GM12891 (cell line): ENCODE measurements at regions not wholly inside any gene's neighbourhood (a gene's known extent, or its start where the extent isn't known, plus 50 kb on each side); places are given as distances from the start of the nearest gene placed in this dataset.

Experiments used
- DNase-seq: peaks from one replicate; pipeline ENCODE4 v3.0.0; 2011; ENCODE audit warnings: low spot score; ENCODE audit not compliant: insufficient read length
- FAIRE-seq: peaks from 2 replicates; lab custom pipeline; 2011; peaks lifted over from hg19 to GRCh38; lab: Jason Lieb, UNC
- PAX5 ChIP-seq: IDR thresholded peaks from 2 replicates; pipeline ENCODE4 v1.6.1; 2011; ENCODE audit warnings: low read length, moderate library complexity, mild to moderate bottlenecking; ENCODE audit not compliant: insufficient read depth, severe bottlenecking
- POLR2A ChIP-seq: IDR thresholded peaks from 2 replicates; pipeline ENCODE4 v1.6.1; 2011; ENCODE audit warnings: low read depth, low read length, control low read depth
- POLR2AphosphoS5 ChIP-seq: IDR thresholded peaks from 2 replicates; pipeline ENCODE4 v1.6.1; 2011; ENCODE audit warnings: low read depth, low read length, control low read depth
- POU2F2 ChIP-seq: IDR thresholded peaks from 2 replicates; pipeline ENCODE4 v1.6.1; 2011; ENCODE audit warnings: low read depth, mild to moderate bottlenecking, control low read depth, low read length, moderate library complexity
- SPI1 ChIP-seq: IDR thresholded peaks from 2 replicates; pipeline ENCODE4 v1.6.1; 2011; ENCODE audit warnings: low read depth, low read length, control low read depth
- TAF1 ChIP-seq: IDR thresholded peaks from 2 replicates; pipeline ENCODE4 v1.6.1; 2011; ENCODE audit warnings: low read depth, low read length, control low read depth

- FAIRE-seq (no peak), DNase-seq (no peak)
- TF ChIP-seq TAF1 (no peak), POU2F2 (no peak), POLR2AphosphoS5 (no peak), PAX5 (no peak), SPI1 (no peak), POLR2A (no peak)
Measured at GRCh38 chrX:9163214-9163709, 129.3 kb upstream of the FAM9B start.

DNA sequence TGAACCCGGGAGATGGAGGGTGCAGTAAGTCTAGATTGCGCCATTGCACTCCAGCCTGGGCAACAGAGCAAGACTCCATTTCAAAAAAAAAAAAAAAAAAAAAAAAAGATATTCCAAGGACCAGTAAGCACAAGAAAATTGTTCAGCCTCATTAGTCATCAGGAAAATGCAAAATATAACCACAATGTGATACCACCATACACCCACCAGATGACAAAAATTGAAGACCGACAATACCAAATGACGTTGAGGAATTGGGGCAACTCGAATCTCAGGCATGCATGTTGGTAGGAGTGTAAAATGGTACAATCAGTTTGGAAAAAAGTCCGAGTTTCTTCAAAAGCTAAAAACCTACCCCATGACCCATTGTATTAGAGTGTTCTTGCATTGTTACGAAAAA is 130.2 kb upstream of the FAM9B start:
- FAIRE-seq, result no peak
- TF ChIP-seq POLR2A (no peak), TAF1 (no peak), PAX5 (no peak), SPI1 (no peak), POU2F2 (no peak), POLR2AphosphoS5 (no peak)
- DNase-seq, result no peak

DNA sequence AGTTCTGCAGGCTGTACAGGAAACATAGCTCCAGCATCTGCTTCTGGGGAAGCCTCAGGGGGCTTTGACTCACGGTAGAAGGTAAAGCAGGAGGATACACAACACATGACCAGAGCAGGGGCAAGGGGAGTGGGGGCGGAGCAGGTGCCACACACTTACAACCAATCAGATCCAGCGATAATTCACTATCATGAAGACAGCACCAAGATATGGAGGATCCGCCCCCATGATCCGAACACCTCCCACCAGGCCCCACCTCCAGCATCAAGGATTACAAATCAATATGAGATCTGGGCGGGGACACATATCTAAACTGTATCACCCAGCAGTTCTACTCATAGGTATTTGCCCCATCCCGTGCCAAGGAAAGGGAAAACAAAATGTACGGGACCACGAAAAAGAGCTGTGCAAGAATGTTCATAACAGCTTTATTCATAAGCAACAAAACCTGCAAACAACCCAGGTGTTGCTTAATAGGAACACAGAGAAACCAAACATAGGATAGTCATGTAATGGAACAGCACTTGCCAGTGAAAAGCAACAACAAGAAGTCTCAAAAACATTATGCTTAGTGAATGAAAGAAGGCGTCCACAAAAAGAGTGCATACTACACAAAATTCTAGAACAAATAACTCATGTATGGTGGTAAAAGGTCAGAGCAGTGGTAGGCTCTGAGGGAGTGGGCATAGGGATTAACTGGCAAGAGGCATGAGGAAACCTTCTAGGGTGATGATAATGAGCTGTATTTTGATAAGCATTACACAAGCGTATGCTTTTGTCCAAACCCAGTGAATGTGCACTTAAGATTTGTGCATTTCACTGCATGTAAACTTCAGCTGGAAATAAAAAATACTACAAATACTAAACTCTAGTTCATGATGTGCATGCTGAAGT is 130.9 kb upstream of the FAM9B start:
- FAIRE-seq (no peak), DNase-seq (no peak)

DNA sequence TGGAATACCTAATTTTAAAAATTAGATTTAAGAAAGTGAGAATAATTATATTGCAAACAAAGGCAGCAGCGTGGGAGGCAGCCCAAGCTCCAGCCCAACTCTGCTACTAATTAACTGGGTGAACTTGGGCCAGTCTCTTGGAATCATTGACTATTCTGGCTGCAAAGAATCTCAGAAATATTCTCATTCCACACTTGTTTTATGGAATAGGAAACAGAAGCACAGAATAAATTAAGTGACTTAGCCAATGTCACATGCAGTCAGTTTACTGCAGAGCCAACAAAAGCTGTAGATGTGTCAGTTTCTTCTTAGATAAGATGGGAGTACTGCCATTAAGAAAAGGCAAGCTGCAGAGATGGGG is 132.6 kb upstream of the FAM9B start:
- FAIRE-seq (no peak), DNase-seq (no peak)
- TF ChIP-seq TAF1 (no peak), SPI1 (no peak), PAX5 (no peak), POLR2AphosphoS5 (no peak), POU2F2 (no peak), POLR2A (no peak)

More for the DNA sequence above, 130.9 kb upstream of the FAM9B start:
- TF ChIP-seq POLR2AphosphoS5 (no peak), TAF1 (no peak), POLR2A (no peak), SPI1 (no peak), POU2F2 (no peak), PAX5 (no peak)

DNA sequence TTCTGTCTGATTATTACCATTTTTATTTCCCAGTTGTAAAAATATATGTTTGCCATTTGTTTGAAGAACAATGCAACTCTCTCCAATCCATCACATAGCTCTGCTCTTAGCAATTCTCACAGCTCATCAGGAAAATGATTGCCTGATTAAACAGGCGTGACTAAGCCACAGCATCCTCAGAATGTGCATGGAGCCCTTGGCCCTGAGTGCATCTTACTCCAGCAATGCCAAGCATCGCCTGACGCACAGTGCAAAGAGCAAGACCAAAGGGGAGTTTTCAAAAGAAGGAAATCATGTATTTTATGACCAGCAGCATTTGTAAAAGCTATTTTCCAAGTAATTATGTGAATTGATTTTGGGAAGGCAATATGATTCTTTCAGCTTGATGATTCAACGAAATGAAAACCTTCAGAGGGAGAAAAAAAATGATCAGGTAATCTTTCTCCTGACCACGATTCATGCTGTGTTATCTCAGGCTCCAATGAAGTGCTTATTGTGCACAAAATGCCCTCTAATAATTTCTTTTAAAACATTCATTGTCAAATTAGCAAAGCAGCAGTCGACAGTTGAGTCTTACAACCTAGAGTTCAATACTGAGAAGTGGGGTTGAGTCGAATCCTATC is 138.0 kb upstream of the FAM9B start:
- TF ChIP-seq POLR2A, result no peak
- TF ChIP-seq TAF1, result no peak
- TF ChIP-seq PAX5, result no peak
- TF ChIP-seq POLR2AphosphoS5, result no peak
- no peak for TF ChIP-seq POU2F2
- TF ChIP-seq SPI1, result no peak
- FAIRE-seq (no peak), DNase-seq (no peak)

- DNase-seq (no peak), FAIRE-seq (no peak)
- TF ChIP-seq POLR2AphosphoS5, result no peak
Measured at GRCh38 chrX:9172464-9172850, 138.5 kb upstream of the FAM9B start.

DNA sequence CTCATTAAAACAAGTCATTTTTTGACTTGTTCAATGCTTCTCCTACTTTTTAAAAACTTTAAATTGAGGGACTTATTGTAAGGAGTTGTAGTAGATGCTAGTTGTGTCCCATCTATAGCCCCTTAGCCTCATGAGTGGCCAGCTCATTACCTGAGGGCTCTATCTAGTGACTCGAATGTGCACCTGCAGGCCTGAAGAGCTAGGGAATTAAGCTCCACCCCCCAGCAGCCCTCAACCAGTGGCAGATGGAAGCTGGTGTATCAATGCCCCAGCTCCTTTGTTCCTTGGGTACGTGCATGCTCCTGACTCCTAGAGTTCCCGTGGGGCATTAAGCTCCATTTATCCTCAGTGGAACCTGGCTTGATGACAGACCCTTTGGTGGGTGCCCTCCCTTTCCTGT is 146.7 kb upstream of the FAM9B start:
- no peak for DNase-seq
- no peak for FAIRE-seq
- TF ChIP-seq POLR2A, result no peak
- TF ChIP-seq POU2F2, result no peak
- no peak for TF ChIP-seq SPI1
- TF ChIP-seq PAX5, result no peak
- TF ChIP-seq POLR2AphosphoS5, result no peak
- no peak for TF ChIP-seq TAF1

DNA sequence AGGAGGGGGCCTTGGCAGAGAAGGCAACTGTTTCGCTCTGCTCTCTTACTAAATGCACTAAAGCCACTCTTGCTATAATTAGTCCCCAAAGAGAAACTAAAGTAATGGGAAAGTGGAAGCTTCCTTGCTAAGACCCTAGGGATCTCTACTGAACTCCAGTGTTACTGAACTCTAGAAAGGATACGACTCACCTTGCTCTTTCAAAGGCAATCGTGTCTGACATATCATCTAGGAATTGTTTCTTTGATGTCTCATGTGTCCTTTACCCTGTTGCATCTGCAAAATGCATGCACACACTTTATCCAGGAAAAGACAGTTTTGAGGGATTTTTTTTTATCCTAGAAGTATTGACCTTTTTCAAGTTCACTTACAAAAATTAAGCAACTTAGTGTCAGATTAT is 148.1 kb upstream of the FAM9B start:
- no peak for FAIRE-seq
- no peak for DNase-seq
- TF ChIP-seq PAX5 (no peak), POLR2A (no peak), SPI1 (no peak), POLR2AphosphoS5 (no peak), TAF1 (no peak), POU2F2 (no peak)

- DNase-seq (no peak), FAIRE-seq (no peak)
- TF ChIP-seq SPI1 (no peak), POU2F2 (no peak), TAF1 (no peak), POLR2A (no peak), POLR2AphosphoS5 (no peak), PAX5 (no peak)
Measured at GRCh38 chrX:9183481-9183880, 149.6 kb upstream of the FAM9B start.

DNA sequence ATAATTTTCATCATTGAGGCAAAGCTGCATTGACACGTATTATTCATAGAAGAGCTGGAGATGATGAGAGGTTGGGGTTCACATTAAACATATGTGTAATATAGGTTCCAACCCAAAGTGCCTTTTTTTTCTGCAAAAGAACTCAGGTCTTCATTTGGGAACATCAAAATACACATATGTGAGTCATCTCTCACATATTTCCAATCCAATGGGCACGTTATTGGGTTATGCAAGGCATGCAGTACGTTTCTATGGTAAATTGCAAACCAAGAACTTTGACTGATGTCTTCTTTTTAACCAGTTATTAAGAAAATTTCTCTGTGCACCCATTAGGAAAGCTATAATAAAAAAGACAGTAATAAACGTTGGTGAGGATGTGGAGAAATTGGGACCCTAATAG is 150.3 kb upstream of the FAM9B start:
- no peak for DNase-seq
- no peak for FAIRE-seq
- TF ChIP-seq PAX5 (no peak), POU2F2 (no peak), POLR2AphosphoS5 (no peak), POLR2A (no peak), SPI1 (no peak)
